ENCODE measurements at regions not wholly inside any gene's neighbourhood (a gene's known extent, or its start where the extent isn't known, plus 50 kb on each side); places are given as distances from the start of the nearest gene placed in this dataset.

DNA sequence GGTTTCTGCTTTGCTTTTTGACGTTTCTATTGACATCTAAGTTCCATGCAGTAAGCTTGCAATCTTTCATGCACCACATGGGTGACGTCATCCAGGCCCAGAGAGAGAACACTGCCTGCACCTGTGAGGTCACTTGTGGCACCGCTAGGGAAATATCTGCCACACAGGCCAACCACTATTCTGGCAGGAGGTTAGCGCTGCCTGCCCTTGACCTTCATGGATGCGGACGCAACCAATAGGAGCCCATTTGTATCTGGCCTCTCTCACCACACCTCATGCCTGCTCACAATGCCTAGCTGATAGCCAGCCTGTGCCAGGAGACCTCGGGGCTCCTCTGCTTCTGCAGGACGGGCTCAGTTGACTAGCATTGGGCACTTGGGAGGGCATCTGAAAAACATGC, 55.8 kb upstream of the PRR23E start:
- H3K4me1 Mint-ChIP-seq (ENCODE audit: low read depth, unreplicated experiment), result peaks cover 11% of the 10 kb centered on the region
- H3K9me3 Mint-ChIP-seq (ENCODE audit: low read depth, unreplicated experiment), result no peaks in the 10 kb centered on the region
- intact Hi-C loops (cut with micrococcal nuclease; ENCODE audit: unreplicated experiment), result no loop called here
- no TSS peak for BruUV-seq (replicated peaks)
- TF ChIP-seq, protein P1, sequence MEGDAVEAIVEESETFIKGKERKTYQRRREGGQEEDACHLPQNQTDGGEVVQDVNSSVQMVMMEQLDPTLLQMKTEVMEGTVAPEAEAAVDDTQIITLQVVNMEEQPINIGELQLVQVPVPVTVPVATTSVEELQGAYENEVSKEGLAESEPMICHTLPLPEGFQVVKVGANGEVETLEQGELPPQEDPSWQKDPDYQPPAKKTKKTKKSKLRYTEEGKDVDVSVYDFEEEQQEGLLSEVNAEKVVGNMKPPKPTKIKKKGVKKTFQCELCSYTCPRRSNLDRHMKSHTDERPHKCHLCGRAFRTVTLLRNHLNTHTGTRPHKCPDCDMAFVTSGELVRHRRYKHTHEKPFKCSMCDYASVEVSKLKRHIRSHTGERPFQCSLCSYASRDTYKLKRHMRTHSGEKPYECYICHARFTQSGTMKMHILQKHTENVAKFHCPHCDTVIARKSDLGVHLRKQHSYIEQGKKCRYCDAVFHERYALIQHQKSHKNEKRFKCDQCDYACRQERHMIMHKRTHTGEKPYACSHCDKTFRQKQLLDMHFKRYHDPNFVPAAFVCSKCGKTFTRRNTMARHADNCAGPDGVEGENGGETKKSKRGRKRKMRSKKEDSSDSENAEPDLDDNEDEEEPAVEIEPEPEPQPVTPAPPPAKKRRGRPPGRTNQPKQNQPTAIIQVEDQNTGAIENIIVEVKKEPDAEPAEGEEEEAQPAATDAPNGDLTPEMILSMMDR (IDR thresholded peaks at IDR 0.05; ENCODE audit: unreplicated experiment), result no peak
- H3K27ac Mint-ChIP-seq (ENCODE audit: unreplicated experiment), result no peak overlapping the region
- CTCF ChIA-PET, result no interaction called here
- no peak overlapping the region for H3K4me3 Mint-ChIP-seq (ENCODE audit: low read depth, unreplicated experiment)
- no peak for DNase-seq
- peaks cover 86% of the 10 kb centered on the region for H3K27me3 Mint-ChIP-seq (ENCODE audit: unreplicated experiment)
- no peaks in the 10 kb centered on the region for H3K36me3 Mint-ChIP-seq (ENCODE audit: insufficient read depth, unreplicated experiment)

DNA sequence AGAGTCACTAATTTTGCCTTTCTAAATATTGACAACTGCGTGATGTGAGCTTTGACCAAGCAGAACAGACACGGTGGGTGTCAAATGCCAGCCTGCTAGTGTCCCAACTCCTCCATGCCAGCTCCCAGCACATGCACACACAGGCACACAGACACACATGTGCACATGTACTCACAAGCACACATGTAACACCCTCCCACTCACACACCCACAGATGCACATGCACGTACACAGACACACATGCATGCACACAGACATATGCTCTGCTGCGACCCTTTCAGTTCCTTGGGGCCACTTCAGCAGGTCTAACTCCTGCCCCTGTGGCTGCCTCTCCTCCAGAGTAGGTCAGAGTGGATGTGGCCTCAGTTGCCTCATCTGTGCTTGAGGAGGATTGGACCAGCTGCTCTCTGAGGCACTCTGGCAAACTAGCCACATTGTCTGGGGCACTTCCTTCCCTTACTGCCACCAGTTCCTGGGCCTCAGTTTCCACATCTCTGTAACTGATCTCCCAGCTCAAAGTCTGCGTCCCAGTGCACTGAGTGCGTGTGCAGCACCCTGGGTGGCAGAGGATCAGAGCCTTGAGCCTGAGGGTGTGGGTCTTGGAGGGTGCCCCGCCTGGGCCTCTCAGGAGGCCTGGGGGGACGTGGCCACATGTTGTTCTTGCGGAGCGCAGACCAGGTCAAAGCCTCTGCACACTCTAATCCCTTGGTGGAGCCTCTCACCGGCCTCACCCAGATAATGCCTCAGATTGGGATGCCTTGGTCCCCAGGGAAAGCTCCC, 55.0 kb upstream of the PRR23E start:
- BruUV-seq (replicated peaks), result no TSS peak
- DNase-seq, result no peak
- H3K4me3 Mint-ChIP-seq (ENCODE audit: low read depth, unreplicated experiment), result no peak overlapping the region
- peaks cover 11% of the 10 kb centered on the region for H3K4me1 Mint-ChIP-seq (ENCODE audit: low read depth, unreplicated experiment)
- H3K36me3 Mint-ChIP-seq (ENCODE audit: insufficient read depth, unreplicated experiment), result no peaks in the 10 kb centered on the region
- no peaks in the 10 kb centered on the region for H3K9me3 Mint-ChIP-seq (ENCODE audit: low read depth, unreplicated experiment)
- intact Hi-C loops (cut with micrococcal nuclease; ENCODE audit: unreplicated experiment), result no loop called here
- peaks cover 84% of the 10 kb centered on the region for H3K27me3 Mint-ChIP-seq (ENCODE audit: unreplicated experiment)
- H3K27ac Mint-ChIP-seq (ENCODE audit: unreplicated experiment), result no peak overlapping the region
- TF ChIP-seq, protein P1 (IDR thresholded peaks at IDR 0.05; ENCODE audit: unreplicated experiment), result no peak
- CTCF ChIA-PET, result interaction anchor here (0.7 kb wide), 1 partner anchor 76 kb away, joined by 4 read pairs; no protein-coding TSS in a partner anchor

DNA sequence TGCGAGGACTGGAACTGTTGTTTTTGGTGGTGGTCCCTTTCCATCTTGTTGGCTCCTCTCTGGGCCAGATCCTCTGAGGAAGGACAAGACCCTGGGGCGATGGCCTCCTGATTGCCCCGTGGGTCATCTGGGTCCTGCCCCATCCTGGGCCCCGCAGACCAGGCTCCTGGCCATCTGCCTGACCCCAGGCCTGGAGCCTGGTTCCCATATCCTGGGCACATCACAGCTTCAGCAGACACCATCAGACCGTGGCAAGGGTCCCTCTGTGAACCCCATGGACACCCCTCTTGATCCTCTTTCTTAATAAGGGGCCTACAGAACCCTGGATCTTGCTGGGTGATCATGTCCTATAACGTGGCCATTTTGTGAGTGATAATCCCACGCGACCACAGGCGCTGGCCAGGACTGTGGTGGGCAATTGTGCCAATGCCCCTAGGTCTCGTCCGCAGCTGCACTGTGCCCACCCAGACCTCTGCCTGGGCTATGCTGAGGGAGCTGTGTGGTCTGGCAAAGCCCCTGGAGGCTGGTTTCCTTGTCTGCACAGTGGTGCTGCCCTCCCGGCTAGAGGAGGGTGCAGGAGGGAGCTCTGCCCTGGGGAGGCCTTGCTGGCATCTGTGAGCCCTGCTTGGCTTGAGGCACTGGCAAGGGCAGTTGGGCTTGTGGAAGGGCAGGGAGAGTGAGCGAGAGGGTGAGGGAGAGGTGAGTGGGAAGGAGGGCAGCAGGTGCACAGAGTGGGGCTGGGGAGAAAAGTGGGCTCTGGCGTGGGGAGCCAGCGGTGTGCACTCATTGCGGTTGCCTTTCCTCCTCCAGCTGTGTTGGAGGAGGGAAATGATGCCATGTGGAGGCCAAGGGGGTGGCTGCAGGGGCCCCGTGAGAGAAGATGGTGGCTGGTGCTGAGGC, 53.1 kb upstream of the PRR23E start:
- no TSS peak for BruUV-seq (replicated peaks)
- Mint-ChIP-seq H3K9me3 (ENCODE audit: low read depth, unreplicated experiment) (no peaks in the 10 kb centered on the region), H3K27ac (ENCODE audit: unreplicated experiment) (no peak overlapping the region), H3K4me3 (ENCODE audit: low read depth, unreplicated experiment) (no peak overlapping the region), H3K27me3 (ENCODE audit: unreplicated experiment) (peaks cover 84% of the 10 kb centered on the region), H3K4me1 (ENCODE audit: low read depth, unreplicated experiment) (peaks cover 11% of the 10 kb centered on the region), H3K36me3 (ENCODE audit: insufficient read depth, unreplicated experiment) (no peaks in the 10 kb centered on the region)
- TF ChIP-seq, protein P1 (IDR thresholded peaks at IDR 0.05; ENCODE audit: unreplicated experiment), result no peak
- CTCF ChIA-PET, result no interaction called here
- intact Hi-C loops (cut with micrococcal nuclease; ENCODE audit: unreplicated experiment), result no loop called here
- DNase-seq, result no peak

DNA sequence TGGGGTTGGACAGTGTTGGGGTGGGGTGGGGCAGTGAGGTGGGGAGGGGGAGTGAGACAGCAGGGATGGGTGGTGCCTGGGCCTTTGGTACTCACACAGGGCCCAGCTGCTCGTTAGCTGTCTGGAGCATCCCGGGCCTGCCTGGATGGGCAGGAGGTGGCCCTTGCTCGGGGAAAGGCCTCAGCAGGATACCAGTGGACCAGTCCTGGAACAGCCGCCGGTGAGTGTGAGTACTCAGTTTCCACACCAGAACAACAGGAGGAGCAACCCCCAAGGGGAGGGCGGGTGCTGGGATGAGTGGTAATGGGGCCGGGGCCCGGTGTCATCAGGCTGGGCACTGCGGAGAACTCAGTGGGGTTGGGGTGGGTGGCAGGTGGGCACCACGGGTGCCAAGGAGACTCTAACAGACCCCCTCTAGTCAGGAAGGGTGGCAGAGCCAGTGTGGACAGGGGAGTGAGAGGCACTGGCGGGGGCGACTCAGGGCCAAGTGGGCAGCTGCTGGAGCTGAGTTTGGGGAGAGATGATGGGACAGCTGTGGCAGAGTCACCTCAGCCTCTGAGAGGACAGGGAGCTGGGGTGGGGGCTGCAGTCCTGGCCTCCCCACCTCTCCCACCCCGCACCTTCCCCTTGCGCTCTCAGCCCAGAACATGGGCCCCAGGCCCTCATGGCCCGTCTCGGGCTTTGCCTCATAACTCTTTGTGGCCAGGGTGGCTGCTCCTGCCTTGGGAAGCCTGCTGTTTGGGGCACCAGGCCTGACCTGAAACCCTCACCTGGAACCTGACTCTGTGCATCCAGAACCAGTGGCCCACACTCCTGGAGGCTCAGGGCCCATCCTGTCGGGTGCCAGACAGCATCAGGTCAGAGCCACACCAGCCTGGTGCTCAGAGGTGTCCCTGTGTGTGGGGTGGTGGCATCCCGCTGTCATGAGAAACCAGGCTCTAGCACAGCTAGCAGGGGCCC, 52.1 kb upstream of the PRR23E start:
- CTCF ChIA-PET, result interaction anchor here (1.3 kb wide), 1 partner anchor 10 kb away, joined by 4 read pairs; no protein-coding TSS in a partner anchor
- intact Hi-C loops (cut with micrococcal nuclease; ENCODE audit: unreplicated experiment), result no loop called here
- Mint-ChIP-seq H3K36me3 (ENCODE audit: insufficient read depth, unreplicated experiment) (no peaks in the 10 kb centered on the region), H3K27ac (ENCODE audit: unreplicated experiment) (no peak overlapping the region), H3K27me3 (ENCODE audit: unreplicated experiment) (peaks cover 84% of the 10 kb centered on the region), H3K4me1 (ENCODE audit: low read depth, unreplicated experiment) (peaks cover 11% of the 10 kb centered on the region), H3K9me3 (ENCODE audit: low read depth, unreplicated experiment) (no peaks in the 10 kb centered on the region), H3K4me3 (ENCODE audit: low read depth, unreplicated experiment) (no peak overlapping the region)
- TF ChIP-seq, protein P1 (IDR thresholded peaks at IDR 0.05; ENCODE audit: unreplicated experiment), result no peak
- no peak for DNase-seq
- BruUV-seq (replicated peaks), result no TSS peak
